H1 (cell line): ENCODE measurements at regions not wholly inside any gene's neighbourhood (a gene's known extent, or its start where the extent isn't known, plus 50 kb on each side); places are given as distances from the start of the nearest gene placed in this dataset.

Experiments used
- CTCF ChIA-PET: fragments of 300-600 bp; sonication (Branson Sonifier 250); formaldehyde crosslinking; loops from one replicate; lab custom pipeline; 2021; ENCODE audit not compliant: partially characterized antibody; lab: Charles Lee
- POLR2A ChIA-PET: fragments of 300-600 bp; sonication (Branson Sonifier 250); formaldehyde crosslinking; loops from one replicate; lab custom pipeline; 2021; ENCODE audit warnings: inconsistent platforms; ENCODE audit not compliant: partially characterized antibody; lab: Charles Lee
- DNase-seq, 2 experiments: peaks; one replicate each; pipeline versions ENCODE4 v3.0.0 to v3.0.0-alpha.2; 2010 to 2022; ENCODE audit warnings: low spot score in 2 of 2, low read depth in 1 of 2, mixed read lengths in 1 of 2
- FAIRE-seq: peaks from 2 replicates; lab custom pipeline; 2011; peaks lifted over from hg19 to GRCh38; lab: Jason Lieb, UNC
- H2AFZ ChIP-seq: 2 replicates; pipeline ENCODE4 v1.8.1; 2012; ENCODE audit warnings: low read length, inconsistent platforms
- H2AK5ac ChIP-seq: 2 replicates; pipeline ENCODE4 v1.6.1; 2013; ENCODE audit warnings: low read depth, low read length
- H2BK120ac ChIP-seq: replicated peaks from 2 replicates; pipeline ENCODE3; 2013; ENCODE audit warnings: low read depth, low read length, inconsistent platforms
- H2BK12ac ChIP-seq: 2 replicates; pipeline ENCODE4 v1.6.1; 2013; ENCODE audit warnings: low read depth, low read length
- H2BK15ac ChIP-seq: 2 replicates; pipeline ENCODE4 v1.6.1; 2013; ENCODE audit warnings: low read length
- H2BK20ac ChIP-seq: 2 replicates; pipeline ENCODE4 v1.6.1; 2013; ENCODE audit warnings: low read length
- H2BK5ac ChIP-seq: 2 replicates; pipeline ENCODE4 v1.6.1; 2013; ENCODE audit warnings: low read depth, low read length
- H3K14ac ChIP-seq: 2 replicates; pipeline ENCODE4 v1.6.1; 2013; ENCODE audit warnings: inconsistent platforms; ENCODE audit not compliant: insufficient read length
- H3K18ac ChIP-seq: 2 replicates; pipeline ENCODE4 v1.6.1; 2013; ENCODE audit warnings: low read length; ENCODE audit errors: extremely low read depth
- H3K23ac ChIP-seq: 2 replicates; pipeline ENCODE4 v1.6.1; 2013; ENCODE audit warnings: inconsistent platforms; ENCODE audit not compliant: insufficient read length
- H3K23me2 ChIP-seq: 2 replicates; pipeline ENCODE4 v1.6.1; 2013; ENCODE audit warnings: low read depth, low read length
- H3K27ac ChIP-seq: 2 replicates; pipeline ENCODE4 v1.6.1; 2011; ENCODE audit warnings: low read depth, low read length, inconsistent platforms
- H3K27me3 ChIP-seq, 4 experiments: replicated peaks in 1 of 4; 1 replicate in 1 of 4; 2 replicates in 3 of 4; pipeline versions ENCODE4 v1.6.1 to v1.8.1; 2011 to 2013; ENCODE audit warnings: low read length in 3 of 4, mild to moderate bottlenecking in 3 of 4, inconsistent platforms in 2 of 4, mixed read lengths in 2 of 4, moderate library complexity in 1 of 4; ENCODE audit not compliant: control insufficient read depth in 3 of 4, insufficient read depth in 3 of 4; ENCODE audit errors: extremely low read depth in 1 of 4
- H3K36me3 ChIP-seq, 4 experiments: 2 replicates each; pipeline versions ENCODE4 v1.6.1 to v1.8.1; 2011 to 2013; ENCODE audit warnings: mild to moderate bottlenecking in 4 of 4, low read length in 3 of 4, moderate library complexity in 2 of 4, control low read depth in 1 of 4, inconsistent platforms in 1 of 4; ENCODE audit not compliant: insufficient read depth in 4 of 4, control insufficient read depth in 2 of 4
- H3K4ac ChIP-seq: replicated peaks from 2 replicates; pipeline ENCODE3; 2013; ENCODE audit warnings: low read length, low read depth, mixed read lengths, inconsistent platforms; ENCODE audit not compliant: insufficient read length
- H3K4me1 ChIP-seq, 4 experiments: replicated peaks in 1 of 4; 1 replicate in 1 of 4; 2 replicates in 3 of 4; pipeline versions ENCODE4 v1.6.1 to v1.8.1; 2011 to 2013; ENCODE audit warnings: low read length in 3 of 4, inconsistent platforms in 2 of 4, mixed read lengths in 1 of 4; ENCODE audit not compliant: insufficient read depth in 4 of 4, control insufficient read depth in 3 of 4
- H3K4me2 ChIP-seq, 2 experiments: 2 replicates each; pipeline versions ENCODE4 v1.6.1 to v1.8.1; 2011 to 2013; ENCODE audit warnings: low read depth in 2 of 2, low read length in 2 of 2, control low read depth in 1 of 2, inconsistent platforms in 1 of 2, mild to moderate bottlenecking in 1 of 2; ENCODE audit not compliant: insufficient read depth in 1 of 2
- H3K4me3 ChIP-seq, 4 experiments: fragments of 200-600, 300-600 bp in 1 of 4; sonication (generic), shearing (Covaris generic), sonication (Bioruptor Twin) in 1 of 4; 2 replicates each; pipeline versions ENCODE4 v1.5.1 to v1.8.1; 2011 to 2016; ENCODE audit warnings: low read length in 4 of 4, low read depth in 3 of 4, control low read depth in 2 of 4, inconsistent platforms in 2 of 4, mild to moderate bottlenecking in 2 of 4, mixed read lengths in 1 of 4, moderate library complexity in 1 of 4; ENCODE audit not compliant: insufficient read depth in 2 of 4; ENCODE audit errors: extremely low read depth in 1 of 4
- H3K56ac ChIP-seq: replicated peaks from 2 replicates; pipeline ENCODE3; 2013; ENCODE audit warnings: low read depth, mild to moderate bottlenecking, mixed read lengths, low read length, inconsistent platforms; ENCODE audit not compliant: insufficient read length
- H3K79me1 ChIP-seq: 2 replicates; pipeline ENCODE4 v1.6.1; 2013; ENCODE audit warnings: low read depth, low read length, control low read depth
- H3K79me2 ChIP-seq, 2 experiments: 2 replicates each; pipeline versions ENCODE4 v1.6.1 to v1.8.1; 2012 to 2013; ENCODE audit warnings: low read length in 2 of 2, mild to moderate bottlenecking in 2 of 2, inconsistent platforms in 1 of 2; ENCODE audit not compliant: insufficient read depth in 2 of 2, control insufficient read depth in 1 of 2
- H3K9ac ChIP-seq, 4 experiments: replicated peaks in 1 of 4; 1 replicate in 1 of 4; 2 replicates in 3 of 4; pipeline versions ENCODE4 v1.6.1 to v1.8.1; 2011 to 2013; ENCODE audit warnings: low read depth in 3 of 4, low read length in 3 of 4, control low read depth in 2 of 4, mild to moderate bottlenecking in 2 of 4, moderate library complexity in 2 of 4, inconsistent platforms in 1 of 4; ENCODE audit errors: extremely low read depth in 1 of 4
- H3K9me3 ChIP-seq, 2 experiments: 2 replicates each; pipeline versions ENCODE4 v1.6.1 to v1.8.1; 2012 to 2013; ENCODE audit warnings: mild to moderate bottlenecking in 2 of 2, moderate library complexity in 2 of 2, control low read depth in 1 of 2, inconsistent platforms in 1 of 2, low read depth in 1 of 2, low read length in 1 of 2, mixed read lengths in 1 of 2; ENCODE audit not compliant: insufficient read depth in 2 of 2
- H4K20me1 ChIP-seq, 2 experiments: replicated peaks in 1 of 2; 2 replicates each; pipeline versions ENCODE3 to v1.8.1; 2011 to 2013; ENCODE audit warnings: inconsistent platforms in 2 of 2, low read length in 2 of 2, mild to moderate bottlenecking in 1 of 2; ENCODE audit not compliant: insufficient read depth in 2 of 2, control insufficient read depth in 1 of 2
- H4K5ac ChIP-seq: 2 replicates; pipeline ENCODE4 v1.6.1; 2013; ENCODE audit warnings: low read length, low read depth, mixed read lengths, inconsistent platforms; ENCODE audit not compliant: insufficient read length
- H4K8ac ChIP-seq: 2 replicates; pipeline ENCODE4 v1.8.0; 2013; ENCODE audit warnings: mild to moderate bottlenecking, moderate library complexity, low read length, inconsistent platforms; ENCODE audit not compliant: insufficient read depth; ENCODE audit errors: extremely low read depth
- H4K91ac ChIP-seq: replicated peaks from 2 replicates; pipeline ENCODE3; 2013; ENCODE audit warnings: low read length, mixed read lengths, inconsistent platforms; ENCODE audit not compliant: insufficient read length
- ASH2L ChIP-seq: fragments of 200-600, 300-600 bp; sonication (generic); IDR thresholded peaks from one replicate; pipeline ENCODE4 v1.7.1; 2017; ENCODE audit warnings: low read length
- GABPA ChIP-seq: IDR thresholded peaks from 2 replicates; pipeline ENCODE4 v1.6.1; 2011; ENCODE audit warnings: mild to moderate bottlenecking, low read length, moderate library complexity, borderline replicate concordance; ENCODE audit not compliant: insufficient read depth
- KDM4A ChIP-seq: IDR thresholded peaks from one replicate; pipeline ENCODE4 v1.7.1; 2012; ENCODE audit warnings: low read depth, mild to moderate bottlenecking, moderate library complexity, low read length, inconsistent platforms; ENCODE audit not compliant: severe bottlenecking
- RFX5 ChIP-seq: IDR thresholded peaks from 2 replicates; pipeline ENCODE4 v1.6.1; 2011; ENCODE audit warnings: low read depth, low read length, improper control_type of control experiment, borderline replicate concordance
- RXRA ChIP-seq: IDR thresholded peaks from 2 replicates; pipeline ENCODE4 v1.6.1; 2011; ENCODE audit warnings: low read depth, mild to moderate bottlenecking, low read length, moderate library complexity; ENCODE audit not compliant: insufficient read depth
- SP1 ChIP-seq: IDR thresholded peaks from 2 replicates; pipeline ENCODE4 v1.6.1; 2011; ENCODE audit warnings: low read depth, low read length
- SP4 ChIP-seq: IDR thresholded peaks from 2 replicates; pipeline ENCODE4 v1.6.1; 2012; ENCODE audit warnings: low read length, inconsistent platforms
- TAF1 ChIP-seq: IDR thresholded peaks from 2 replicates; pipeline ENCODE4 v1.6.1; 2011; ENCODE audit warnings: mild to moderate bottlenecking, low read depth, low read length
- TAF7 ChIP-seq: optimal IDR thresholded peaks from 2 replicates; pipeline ENCODE3; 2011; ENCODE audit warnings: low read depth, mild to moderate bottlenecking, inconsistent platforms, low read length, moderate library complexity, borderline replicate concordance
- WGBS, 2 experiments: shearing (Covaris generic) in 1 of 2; methylation state at CpG; one replicate each; pipeline versions ENCODE4 v1.1.6 to v1.1.7; 2013 to 2015; ENCODE audit warnings: low lambda C conversion rate in 2 of 2, mixed read lengths in 2 of 2, inconsistent platforms in 1 of 2, low coverage in 1 of 2, missing lambda C conversion rate in 1 of 2; ENCODE audit not compliant: insufficient replicate concordance in 2 of 2, insufficient coverage in 1 of 2, insufficient read length in 1 of 2; ENCODE audit errors: extremely low coverage in 1 of 2, missing lambda C conversion rate in 1 of 2; 5-methylcytosine and 5-hydroxymethylcytosine counted together

GRCh38 chr12:45638386-45638785 is 91.1 kb upstream of the ARID2 start:
- H4K5ac ChIP-seq = no peak overlapping the region
- H3K79me2 ChIP-seq = no peaks in the 10 kb centered on the region
- TF ChIP-seq SP4 (no peak), SP1 (no peak), TAF7 (no peak), ASH2L (no peak), KDM4A (no peak), RXRA (no peak), GABPA (no peak), RFX5 (no peak), TAF1 (no peak)
- no peak overlapping the region for H3K9ac ChIP-seq
- DNase-seq = no peak
- H3K36me3 ChIP-seq = no peaks in the 10 kb centered on the region
- no peak overlapping the region for H2BK120ac ChIP-seq
- H2BK12ac ChIP-seq = no peak overlapping the region
- H3K4me2 ChIP-seq = no peak overlapping the region
- H3K23me2 ChIP-seq = no peaks in the 10 kb centered on the region; the same call in 1 of the 2 replicates
- H3K4me3 ChIP-seq = no peak overlapping the region
- CTCF ChIA-PET = no interaction called here
- no peaks in the 10 kb centered on the region for H3K27me3 ChIP-seq
- H3K27ac ChIP-seq = no peak overlapping the region
- no peak overlapping the region for H2AK5ac ChIP-seq
- H4K20me1 ChIP-seq = no peaks in the 10 kb centered on the region
- no peak overlapping the region for H4K8ac ChIP-seq
- 92% methylated on average over 1 of the region's 1 CpG; no CpG with 5 or more reads in 1 of the 2 experiments for WGBS, 2 experiments
- H3K4ac ChIP-seq = no peak overlapping the region
- H3K4me1 ChIP-seq = 0 out of 7 replicates have a peak, but pooled peaks cover 0 to 4% (median 0%) of the 10 kb centered on the region in 4 experiments
- no peak overlapping the region for H4K91ac ChIP-seq
- H2BK20ac ChIP-seq = no peak overlapping the region
- H3K79me1 ChIP-seq = no peaks in the 10 kb centered on the region
- H2BK5ac ChIP-seq = no peak overlapping the region
- no peak for FAIRE-seq
- H3K14ac ChIP-seq = no peak overlapping the region
- H3K23ac ChIP-seq = no peak overlapping the region
- no peak overlapping the region for H2BK15ac ChIP-seq
- H3K56ac ChIP-seq = no peak overlapping the region
- H3K18ac ChIP-seq = no peak overlapping the region
- POLR2A ChIA-PET = no interaction called here
- no peak overlapping the region for H2AFZ ChIP-seq
- no peaks in the 10 kb centered on the region for H3K9me3 ChIP-seq
